PC-3 (cell line): ENCODE measurements at regions not wholly inside any gene's neighbourhood (a gene's known extent, or its start where the extent isn't known, plus 50 kb on each side); places are given as distances from the start of the nearest gene placed in this dataset.

ENCODE experiments used
- EZH2 ChIP-seq: fragments of 300-600 bp; sonication (generic); IDR thresholded peaks from one replicate; pipeline ENCODE4 v1.6.1; 2017; ENCODE audit warnings: antibody characterized with exemption, mild to moderate bottlenecking, low read length; ENCODE audit not compliant: unreplicated experiment
- EZH2phosphoT487 ChIP-seq: fragments of 300-600 bp; sonication (generic); IDR thresholded peaks from 2 replicates; pipeline ENCODE4 v1.6.1; 2018; ENCODE audit warnings: mild to moderate bottlenecking, antibody characterized with exemption, low read length, borderline replicate concordance
- TF ChIP-seq, protein P1 (sequence below): fragments of 300-600 bp; sonication (generic); conservative IDR thresholded peaks from 2 replicates; pipeline ENCODE4 v1.5.1; 2017; ENCODE audit warnings: antibody characterized with exemption, low read depth, mild to moderate bottlenecking, low read length

DNA sequence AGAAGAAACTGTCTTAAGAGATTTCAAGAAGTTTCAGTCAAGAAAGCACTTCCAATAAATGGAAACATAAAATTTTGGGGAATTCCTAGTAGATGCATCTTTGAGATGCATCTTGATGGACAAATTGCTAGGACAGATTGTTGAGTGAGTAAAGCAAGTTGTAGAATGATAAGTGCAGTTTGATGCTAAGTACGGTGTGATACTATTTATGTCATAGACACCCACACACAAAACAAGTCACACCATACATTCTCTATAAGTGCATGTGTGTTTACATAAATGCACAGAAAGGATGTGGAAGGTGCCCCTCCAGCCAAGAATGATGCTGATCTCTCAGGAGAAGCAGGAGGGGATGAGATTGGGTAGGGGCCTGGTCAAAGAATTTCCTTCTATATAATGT lies 375.7 kb downstream of the FOXO1 start:
- TF ChIP-seq, protein P1, sequence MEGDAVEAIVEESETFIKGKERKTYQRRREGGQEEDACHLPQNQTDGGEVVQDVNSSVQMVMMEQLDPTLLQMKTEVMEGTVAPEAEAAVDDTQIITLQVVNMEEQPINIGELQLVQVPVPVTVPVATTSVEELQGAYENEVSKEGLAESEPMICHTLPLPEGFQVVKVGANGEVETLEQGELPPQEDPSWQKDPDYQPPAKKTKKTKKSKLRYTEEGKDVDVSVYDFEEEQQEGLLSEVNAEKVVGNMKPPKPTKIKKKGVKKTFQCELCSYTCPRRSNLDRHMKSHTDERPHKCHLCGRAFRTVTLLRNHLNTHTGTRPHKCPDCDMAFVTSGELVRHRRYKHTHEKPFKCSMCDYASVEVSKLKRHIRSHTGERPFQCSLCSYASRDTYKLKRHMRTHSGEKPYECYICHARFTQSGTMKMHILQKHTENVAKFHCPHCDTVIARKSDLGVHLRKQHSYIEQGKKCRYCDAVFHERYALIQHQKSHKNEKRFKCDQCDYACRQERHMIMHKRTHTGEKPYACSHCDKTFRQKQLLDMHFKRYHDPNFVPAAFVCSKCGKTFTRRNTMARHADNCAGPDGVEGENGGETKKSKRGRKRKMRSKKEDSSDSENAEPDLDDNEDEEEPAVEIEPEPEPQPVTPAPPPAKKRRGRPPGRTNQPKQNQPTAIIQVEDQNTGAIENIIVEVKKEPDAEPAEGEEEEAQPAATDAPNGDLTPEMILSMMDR = no peak
- no peak for TF ChIP-seq EZH2
- TF ChIP-seq EZH2phosphoT487 = no peak
